Activated CD4-positive, CD25-positive, alpha-beta regulatory T cell treated with anti-CD3 and anti-CD28 coated beads, Interleukin-2, amount 50 U/mL, for 16 hours (primary cell): ENCODE measurements at regions not wholly inside any gene's neighbourhood (a gene's known extent, or its start where the extent isn't known, plus 50 kb on each side); places are given as distances from the start of the nearest gene placed in this dataset.

Source experiments
- DNase-seq: peaks from one replicate; pipeline ENCODE4 v3.0.0-alpha.2; 2020; ENCODE audit warnings: low read depth, low spot score

GRCh38 chr1:201589186-201589585 is 50.3 kb downstream of the NAV1 start:
- DNase-seq = no peak

GRCh38 chr1:201590474-201590873 is 51.5 kb downstream of the NAV1 start:
- no peak for DNase-seq

- DNase-seq = no peak
Measured at GRCh38 chr1:201591348-201591747, 52.4 kb downstream of the NAV1 start.

- no peak for DNase-seq
Measured at GRCh38 chr1:201591981-201592380, 53.1 kb downstream of the NAV1 start.

- no peak for DNase-seq
Measured at GRCh38 chr1:201593200-201593921, 54.4 kb downstream of the NAV1 start.

- no peak for DNase-seq
Measured at GRCh38 chr1:201594575-201595245, 55.8 kb downstream of the NAV1 start.

- no peak for DNase-seq
Measured at GRCh38 chr1:201595381-201595780, 56.5 kb downstream of the NAV1 start.

- no peak for DNase-seq
Measured at GRCh38 chr1:201596101-201596868, 57.4 kb downstream of the NAV1 start.

GRCh38 chr1:201597551-201598230 is 58.8 kb downstream of the NAV1 start:
- no peak for DNase-seq

GRCh38 chr1:201598396-201598795 is 59.5 kb downstream of the NAV1 start:
- no peak for DNase-seq

GRCh38 chr1:201598973-201599372 is 60.0 kb downstream of the NAV1 start:
- DNase-seq = no peak

GRCh38 chr1:201599548-201599947 is 60.6 kb downstream of the NAV1 start:
- DNase-seq = no peak

GRCh38 chr1:201602413-201603265 is 63.7 kb downstream of the NAV1 start:
- no peak for DNase-seq

GRCh38 chr1:201603613-201604232 is 64.8 kb downstream of the NAV1 start:
- DNase-seq = no peak

GRCh38 chr1:201605385-201606010 is 66.6 kb downstream of the NAV1 start:
- DNase-seq = no peak

- no peak for DNase-seq
Measured at GRCh38 chr1:201606096-201606495, 67.2 kb downstream of the NAV1 start.

- DNase-seq = no peak
Measured at GRCh38 chr1:201606623-201607022, 67.7 kb downstream of the NAV1 start.

- no peak for DNase-seq
Measured at GRCh38 chr1:201608635-201609395, 69.9 kb downstream of the NAV1 start.

GRCh38 chr1:201609661-201610318 is 70.9 kb downstream of the NAV1 start:
- no peak for DNase-seq
